ENCODE measurements at regions not wholly inside any gene's neighbourhood (a gene's known extent, or its start where the extent isn't known, plus 50 kb on each side); places are given as distances from the start of the nearest gene placed in this dataset.

GRCh38 chr6:137780447-137781034 is 86.5 kb upstream of the TNFAIP3 start:
- no peak for DNase-seq
- no peak overlapping the region for H3K27ac ChIP-seq (ENCODE audit: low read depth in 2 of 2, low read length in 2 of 2)
- H3K27me3 ChIP-seq (ENCODE audit: control insufficient read depth, insufficient read depth, low read length): no peaks in the 10 kb centered on the region
- H3K4me1 ChIP-seq (ENCODE audit: control insufficient read depth in 2 of 3, insufficient read depth in 2 of 3, low read depth in 1 of 3, low read length in 3 of 3): no peaks in the 10 kb centered on the region
- H3K36me3 ChIP-seq (ENCODE audit: control insufficient read depth in 2 of 3, insufficient read depth in 3 of 3, low read length in 3 of 3): no peaks in the 10 kb centered on the region
- no peak overlapping the region for H3K9ac ChIP-seq (ENCODE audit: low read length in 3 of 3)
- no peak for TF ChIP-seq CTCF (IDR thresholded peaks at IDR 0.05; ENCODE audit: borderline replicate concordance, extremely low read depth, insufficient read depth)
- H3K4me3 ChIP-seq (ENCODE audit: low read length in 3 of 3): no peak overlapping the region
- no peak for FAIRE-seq
- intact Hi-C loops (cut with DNase I): no loop called here
- no peaks in the 10 kb centered on the region for H3K9me3 ChIP-seq (ENCODE audit: control insufficient read depth in 2 of 3, insufficient read depth in 1 of 3, low read length in 3 of 3)

GRCh38 chr6:137781639-137782038 is 85.4 kb upstream of the TNFAIP3 start:
- H3K9me3 ChIP-seq (ENCODE audit: control insufficient read depth in 2 of 3, insufficient read depth in 1 of 3, low read length in 3 of 3): no peaks in the 10 kb centered on the region
- DNase-seq (no peak), FAIRE-seq (no peak)
- no peak for TF ChIP-seq CTCF (IDR thresholded peaks at IDR 0.05; ENCODE audit: borderline replicate concordance, extremely low read depth, insufficient read depth)
- H3K9ac ChIP-seq (ENCODE audit: low read length in 3 of 3): no peak overlapping the region
- H3K4me3 ChIP-seq (ENCODE audit: low read length in 3 of 3): no peak overlapping the region
- intact Hi-C loops (cut with DNase I): no loop called here
- H3K27me3 ChIP-seq (ENCODE audit: control insufficient read depth, insufficient read depth, low read length): no peaks in the 10 kb centered on the region
- H3K27ac ChIP-seq (ENCODE audit: low read depth in 2 of 2, low read length in 2 of 2): no peak overlapping the region
- H3K36me3 ChIP-seq (ENCODE audit: control insufficient read depth in 2 of 3, insufficient read depth in 3 of 3, low read length in 3 of 3): no peaks in the 10 kb centered on the region
- H3K4me1 ChIP-seq (ENCODE audit: control insufficient read depth in 2 of 3, insufficient read depth in 2 of 3, low read depth in 1 of 3, low read length in 3 of 3): no peaks in the 10 kb centered on the region

GRCh38 chr6:137782166-137783039 is 84.7 kb upstream of the TNFAIP3 start:
- TF ChIP-seq CTCF (IDR thresholded peaks at IDR 0.05; ENCODE audit: borderline replicate concordance, extremely low read depth, insufficient read depth): no peak
- Histone ChIP-seq H3K4me3 (ENCODE audit: low read length in 3 of 3) (no peak overlapping the region), H3K36me3 (ENCODE audit: control insufficient read depth in 2 of 3, insufficient read depth in 3 of 3, low read length in 3 of 3) (no peaks in the 10 kb centered on the region), H3K9ac (ENCODE audit: low read length in 3 of 3) (no peak overlapping the region), H3K27me3 (ENCODE audit: control insufficient read depth, insufficient read depth, low read length) (no peaks in the 10 kb centered on the region), H3K9me3 (ENCODE audit: control insufficient read depth in 2 of 3, insufficient read depth in 1 of 3, low read length in 3 of 3) (no peaks in the 10 kb centered on the region), H3K27ac (ENCODE audit: low read depth in 2 of 2, low read length in 2 of 2) (no peak overlapping the region), H3K4me1 (ENCODE audit: control insufficient read depth in 2 of 3, insufficient read depth in 2 of 3, low read depth in 1 of 3, low read length in 3 of 3) (no peaks in the 10 kb centered on the region)
- FAIRE-seq: no peak
- DNase-seq: no peak
- intact Hi-C loops (cut with DNase I): no loop called here
